ENCODE measurements at regions not wholly inside any gene's neighbourhood (a gene's known extent, or its start where the extent isn't known, plus 50 kb on each side); places are given as distances from the start of the nearest gene placed in this dataset.

DNA sequence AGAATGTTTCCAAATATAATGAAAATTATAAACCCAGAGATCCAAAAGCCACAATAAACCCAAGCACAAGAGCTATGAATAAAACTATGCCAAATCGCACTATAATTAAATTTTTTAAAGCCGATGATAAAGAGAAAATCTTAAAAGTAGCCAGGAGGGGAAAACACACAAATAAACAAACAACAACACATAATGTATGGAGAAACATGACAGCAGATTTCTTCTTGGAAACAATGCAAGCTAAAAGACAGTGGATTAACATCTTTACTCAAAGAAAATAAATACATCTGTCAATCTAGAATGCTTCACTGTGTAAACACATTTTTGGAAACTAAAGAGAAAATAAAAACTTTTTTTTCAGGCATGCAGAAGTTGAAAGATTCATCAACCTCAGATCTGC is 53.0 kb upstream of the SMOX start:
- H3K27me3 ChIP-seq (ENCODE audit: low read depth, low read length): no peaks in the 10 kb centered on the region
- no peaks in the 10 kb centered on the region for H3K36me3 ChIP-seq (ENCODE audit: control insufficient read depth in 1 of 2, insufficient read depth in 2 of 2, low read length in 2 of 2)
- H3K4me1 ChIP-seq (ENCODE audit: control insufficient read depth in 1 of 2, insufficient read depth in 2 of 2, low read length in 2 of 2): no peaks in the 10 kb centered on the region
- H3K9me3 ChIP-seq (ENCODE audit: control insufficient read depth in 1 of 2, low read length in 2 of 2): no peaks in the 10 kb centered on the region
- H3K27ac ChIP-seq (ENCODE audit: low read length): no peak overlapping the region
- H3K4me3 ChIP-seq (ENCODE audit: low read depth in 1 of 2, low read length in 2 of 2): no peak overlapping the region

DNA sequence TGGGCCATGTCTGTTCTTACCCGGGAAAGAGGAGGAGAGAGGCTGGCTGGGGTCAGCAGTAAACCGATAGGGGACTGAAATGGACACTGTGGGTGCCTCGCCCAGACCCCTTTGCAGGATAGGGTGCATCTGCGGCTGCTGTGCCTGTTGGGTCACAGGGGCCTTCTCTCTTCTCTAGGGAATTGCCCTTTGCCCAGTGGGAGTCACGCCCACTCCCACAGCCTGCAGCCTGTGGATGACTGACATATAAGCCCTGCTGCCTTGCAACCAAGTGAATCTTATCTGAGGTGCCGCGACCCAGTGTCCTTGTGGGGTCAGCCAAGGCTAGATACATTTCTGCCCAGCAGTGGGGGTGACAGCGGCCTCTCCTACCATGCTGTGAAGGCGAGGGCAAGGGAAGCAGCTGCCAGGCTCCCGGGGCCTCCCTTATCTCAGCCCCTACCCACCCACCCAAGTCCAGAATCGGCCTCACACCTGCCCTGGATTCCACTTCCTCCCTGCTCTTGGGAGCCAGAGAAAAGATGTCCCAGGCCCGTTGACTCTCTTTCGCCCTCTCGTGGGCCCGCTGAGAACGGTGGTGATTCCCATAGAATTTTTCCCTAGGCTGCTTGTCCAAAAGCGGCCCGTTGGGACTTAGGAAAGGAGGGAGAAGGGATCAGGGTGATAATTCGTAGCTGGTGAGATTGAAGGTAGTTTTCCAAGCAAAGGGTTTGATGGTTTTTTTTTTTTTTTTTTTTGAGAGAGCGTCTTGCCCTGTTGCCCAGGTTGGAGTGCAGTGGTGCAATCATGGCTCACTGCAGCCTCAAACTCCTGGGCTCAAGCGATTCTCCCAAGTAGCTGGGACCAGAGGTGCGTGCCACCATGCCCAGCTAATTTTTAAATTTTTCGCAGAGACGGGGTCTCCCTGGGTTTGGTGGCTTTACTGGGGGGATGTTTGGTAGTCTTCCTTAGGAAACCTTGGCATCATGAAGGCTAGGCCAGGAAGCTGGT is 56.8 kb upstream of the SMOX start:
- H3K27ac ChIP-seq (ENCODE audit: low read length): no peak overlapping the region
- H3K9me3 ChIP-seq (ENCODE audit: control insufficient read depth in 1 of 2, low read length in 2 of 2): no peaks in the 10 kb centered on the region
- no peak overlapping the region for H3K4me3 ChIP-seq (ENCODE audit: low read depth in 1 of 2, low read length in 2 of 2)
- no peaks in the 10 kb centered on the region for H3K36me3 ChIP-seq (ENCODE audit: control insufficient read depth in 1 of 2, insufficient read depth in 2 of 2, low read length in 2 of 2)
- H3K27me3 ChIP-seq (ENCODE audit: low read depth, low read length): no peaks in the 10 kb centered on the region
- no peaks in the 10 kb centered on the region for H3K4me1 ChIP-seq (ENCODE audit: control insufficient read depth in 1 of 2, insufficient read depth in 2 of 2, low read length in 2 of 2)

DNA sequence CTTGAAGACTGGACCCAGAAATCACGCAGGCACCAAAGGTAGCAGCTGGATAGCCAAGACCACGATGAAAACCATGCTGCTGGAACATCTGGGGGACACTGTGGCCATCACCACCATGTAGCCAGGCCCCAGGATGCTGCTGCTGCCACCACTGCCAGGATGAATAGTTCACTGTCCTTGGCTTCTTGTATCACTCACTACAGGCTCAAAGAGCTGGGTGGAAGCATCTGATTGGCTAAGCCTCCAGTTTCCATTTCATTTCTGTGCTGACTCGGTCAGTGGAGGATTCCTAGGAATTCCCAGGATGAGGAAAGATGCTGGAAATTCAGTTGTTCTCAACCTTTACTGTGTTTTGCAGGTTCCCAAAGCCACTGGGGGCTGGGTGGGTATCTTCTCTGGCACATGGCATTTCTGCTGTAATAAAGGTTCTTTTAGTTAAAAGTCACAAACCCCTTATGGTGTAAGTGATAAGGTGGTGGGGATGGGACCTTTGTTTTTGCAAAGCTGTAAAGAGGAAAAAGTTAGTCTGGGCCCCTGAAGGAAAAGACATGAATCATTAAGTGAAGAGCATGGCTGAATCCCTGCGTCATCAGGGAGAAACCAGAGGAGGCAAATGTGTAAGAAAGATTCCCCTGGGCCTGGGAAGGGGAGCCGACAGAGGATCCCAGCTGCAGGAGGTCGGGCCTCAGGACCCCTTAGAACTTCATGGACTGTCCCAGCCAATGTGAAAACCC is 57.7 kb upstream of the SMOX start:
- H3K27ac ChIP-seq (ENCODE audit: low read length): no peak overlapping the region
- H3K27me3 ChIP-seq (ENCODE audit: low read depth, low read length): no peaks in the 10 kb centered on the region
- H3K4me1 ChIP-seq (ENCODE audit: control insufficient read depth in 1 of 2, insufficient read depth in 2 of 2, low read length in 2 of 2): no peaks in the 10 kb centered on the region
- no peaks in the 10 kb centered on the region for H3K9me3 ChIP-seq (ENCODE audit: control insufficient read depth in 1 of 2, low read length in 2 of 2)
- H3K36me3 ChIP-seq (ENCODE audit: control insufficient read depth in 1 of 2, insufficient read depth in 2 of 2, low read length in 2 of 2): no peaks in the 10 kb centered on the region
- H3K4me3 ChIP-seq (ENCODE audit: low read depth in 1 of 2, low read length in 2 of 2): no peak overlapping the region

DNA sequence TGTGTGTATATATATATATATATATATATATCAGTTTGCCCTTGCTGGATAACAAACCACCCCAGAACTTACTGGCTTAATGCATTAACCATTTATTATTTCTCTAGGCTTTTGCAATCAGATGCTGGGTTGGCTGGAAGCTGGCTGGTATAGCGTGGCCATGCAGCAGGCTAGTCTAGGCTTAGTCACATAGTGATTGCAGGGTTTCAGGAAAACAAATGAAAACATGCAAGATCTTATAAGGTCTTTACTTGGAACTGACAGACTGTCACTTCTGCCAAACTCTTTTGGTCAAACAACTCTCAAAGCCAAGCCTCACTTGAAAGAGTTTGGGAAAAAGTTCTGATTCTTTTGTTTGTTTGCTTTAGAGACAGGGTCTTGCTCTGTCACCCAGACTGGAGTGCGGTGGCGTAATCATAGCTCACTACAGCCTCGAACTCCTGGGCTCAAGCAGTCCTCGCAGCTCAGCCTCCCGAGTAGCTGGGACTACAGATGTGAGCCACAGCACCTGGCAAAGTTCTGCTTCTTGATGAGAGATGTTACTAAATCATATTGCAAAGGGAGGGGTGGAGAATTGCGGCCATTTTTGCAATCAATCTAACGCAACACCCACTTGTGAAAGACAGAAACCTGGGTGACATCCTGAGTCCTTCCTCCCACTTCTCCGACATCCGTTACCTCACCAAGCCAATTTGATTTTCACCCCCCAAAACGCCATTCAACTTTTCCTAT is 58.7 kb upstream of the SMOX start:
- no peaks in the 10 kb centered on the region for H3K9me3 ChIP-seq (ENCODE audit: control insufficient read depth in 1 of 2, low read length in 2 of 2)
- H3K36me3 ChIP-seq (ENCODE audit: control insufficient read depth in 1 of 2, insufficient read depth in 2 of 2, low read length in 2 of 2): no peaks in the 10 kb centered on the region
- H3K4me1 ChIP-seq (ENCODE audit: control insufficient read depth in 1 of 2, insufficient read depth in 2 of 2, low read length in 2 of 2): peaks cover 4 to 7% of the 10 kb centered on the region in 2 donors
- H3K27ac ChIP-seq (ENCODE audit: low read length): no peak overlapping the region
- no peaks in the 10 kb centered on the region for H3K27me3 ChIP-seq (ENCODE audit: low read depth, low read length)
- H3K4me3 ChIP-seq (ENCODE audit: low read depth in 1 of 2, low read length in 2 of 2): no peak overlapping the region

DNA sequence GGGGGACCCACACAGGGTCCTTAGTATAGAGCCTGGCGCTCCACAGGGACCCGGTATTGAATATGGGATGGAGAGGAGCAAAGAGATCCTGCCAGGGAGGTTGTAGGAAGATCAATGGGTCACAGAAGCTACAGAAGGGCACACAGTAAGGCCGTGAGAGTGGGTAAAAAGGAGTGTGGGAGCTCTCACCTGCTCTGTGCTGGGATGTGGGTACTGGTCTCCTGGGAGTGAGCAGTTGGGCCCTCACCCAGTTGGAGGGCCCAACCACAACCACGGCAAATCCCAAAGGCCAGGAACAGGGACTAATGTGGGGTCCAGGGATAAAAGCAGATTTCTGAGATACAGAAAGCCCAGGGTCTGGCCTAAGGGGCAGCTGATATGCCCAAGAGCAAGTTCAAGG is 59.9 kb upstream of the SMOX start:
- H3K36me3 ChIP-seq (ENCODE audit: control insufficient read depth in 1 of 2, insufficient read depth in 2 of 2, low read length in 2 of 2): no peaks in the 10 kb centered on the region
- H3K27me3 ChIP-seq (ENCODE audit: low read depth, low read length): no peaks in the 10 kb centered on the region
- no peak overlapping the region for H3K4me3 ChIP-seq (ENCODE audit: low read depth in 1 of 2, low read length in 2 of 2)
- no peaks in the 10 kb centered on the region for H3K9me3 ChIP-seq (ENCODE audit: control insufficient read depth in 1 of 2, low read length in 2 of 2)
- peaks cover 7% of the 10 kb centered on the region in 2 donors for H3K4me1 ChIP-seq (ENCODE audit: control insufficient read depth in 1 of 2, insufficient read depth in 2 of 2, low read length in 2 of 2)
- no peak overlapping the region for H3K27ac ChIP-seq (ENCODE audit: low read length)

- H3K4me1 ChIP-seq (ENCODE audit: control insufficient read depth in 1 of 2, insufficient read depth in 2 of 2, low read length in 2 of 2): peaks cover 7 to 13% of the 10 kb centered on the region in 2 donors
- H3K9me3 ChIP-seq (ENCODE audit: control insufficient read depth in 1 of 2, low read length in 2 of 2): no peaks in the 10 kb centered on the region
Measured at GRCh38 chr20:4087923-4088322, 60.7 kb upstream of the SMOX start.

GRCh38 chr20:4086771-4087687 is 61.6 kb upstream of the SMOX start:
- Histone ChIP-seq H3K27ac (ENCODE audit: low read length) (no peak overlapping the region), H3K9me3 (ENCODE audit: control insufficient read depth in 1 of 2, low read length in 2 of 2) (no peaks in the 10 kb centered on the region), H3K4me1 (ENCODE audit: control insufficient read depth in 1 of 2, insufficient read depth in 2 of 2, low read length in 2 of 2) (peaks cover 7 to 13% of the 10 kb centered on the region in 2 donors), H3K36me3 (ENCODE audit: control insufficient read depth in 1 of 2, insufficient read depth in 2 of 2, low read length in 2 of 2) (no peaks in the 10 kb centered on the region), H3K4me3 (ENCODE audit: low read depth in 1 of 2, low read length in 2 of 2) (no peak overlapping the region), H3K27me3 (ENCODE audit: low read depth, low read length) (no peaks in the 10 kb centered on the region)

More at GRCh38 chr20:4087923-4088322, 60.7 kb upstream of the SMOX start:
- Histone ChIP-seq H3K27me3 (ENCODE audit: low read depth, low read length) (no peaks in the 10 kb centered on the region), H3K36me3 (ENCODE audit: control insufficient read depth in 1 of 2, insufficient read depth in 2 of 2, low read length in 2 of 2) (no peaks in the 10 kb centered on the region), H3K27ac (ENCODE audit: low read length) (no peak overlapping the region), H3K4me3 (ENCODE audit: low read depth in 1 of 2, low read length in 2 of 2) (no peak overlapping the region)

DNA sequence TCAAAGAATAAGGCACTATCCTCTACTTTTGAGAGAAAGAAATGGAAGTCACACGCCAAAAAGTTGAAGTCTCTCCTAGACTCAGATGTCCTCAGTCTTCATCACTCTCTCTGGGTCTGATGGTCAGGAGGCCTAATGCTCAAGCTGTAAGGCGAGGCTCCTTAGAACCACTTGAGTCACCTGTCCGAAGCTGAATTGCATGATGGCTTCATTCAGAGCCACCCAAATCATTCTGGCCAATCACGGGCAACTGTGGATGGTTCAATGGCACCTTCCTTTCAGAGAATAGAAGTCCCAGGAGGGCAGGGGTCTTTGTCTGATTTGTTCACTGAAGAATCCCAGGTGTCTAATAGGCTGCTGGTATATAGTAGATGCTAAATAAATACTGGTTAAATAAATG is 63.9 kb upstream of the SMOX start:
- Histone ChIP-seq H3K36me3 (ENCODE audit: control insufficient read depth in 1 of 2, insufficient read depth in 2 of 2, low read length in 2 of 2) (no peaks in the 10 kb centered on the region), H3K27me3 (ENCODE audit: low read depth, low read length) (no peaks in the 10 kb centered on the region), H3K4me1 (ENCODE audit: control insufficient read depth in 1 of 2, insufficient read depth in 2 of 2, low read length in 2 of 2) (peaks cover 7 to 13% of the 10 kb centered on the region in 2 donors), H3K4me3 (ENCODE audit: low read depth in 1 of 2, low read length in 2 of 2) (no peak overlapping the region), H3K27ac (ENCODE audit: low read length) (no peak overlapping the region), H3K9me3 (ENCODE audit: control insufficient read depth in 1 of 2, low read length in 2 of 2) (no peaks in the 10 kb centered on the region)

- Histone ChIP-seq H3K36me3 (ENCODE audit: control insufficient read depth in 1 of 2, insufficient read depth in 2 of 2, low read length in 2 of 2) (no peaks in the 10 kb centered on the region), H3K4me1 (ENCODE audit: control insufficient read depth in 1 of 2, insufficient read depth in 2 of 2, low read length in 2 of 2) (peaks cover 7 to 13% of the 10 kb centered on the region in 2 donors), H3K27me3 (ENCODE audit: low read depth, low read length) (no peaks in the 10 kb centered on the region), H3K27ac (ENCODE audit: low read length) (no peak overlapping the region), H3K4me3 (ENCODE audit: low read depth in 1 of 2, low read length in 2 of 2) (no peak overlapping the region), H3K9me3 (ENCODE audit: control insufficient read depth in 1 of 2, low read length in 2 of 2) (no peaks in the 10 kb centered on the region)
Measured at GRCh38 chr20:4084096-4084495, 64.5 kb upstream of the SMOX start.

DNA sequence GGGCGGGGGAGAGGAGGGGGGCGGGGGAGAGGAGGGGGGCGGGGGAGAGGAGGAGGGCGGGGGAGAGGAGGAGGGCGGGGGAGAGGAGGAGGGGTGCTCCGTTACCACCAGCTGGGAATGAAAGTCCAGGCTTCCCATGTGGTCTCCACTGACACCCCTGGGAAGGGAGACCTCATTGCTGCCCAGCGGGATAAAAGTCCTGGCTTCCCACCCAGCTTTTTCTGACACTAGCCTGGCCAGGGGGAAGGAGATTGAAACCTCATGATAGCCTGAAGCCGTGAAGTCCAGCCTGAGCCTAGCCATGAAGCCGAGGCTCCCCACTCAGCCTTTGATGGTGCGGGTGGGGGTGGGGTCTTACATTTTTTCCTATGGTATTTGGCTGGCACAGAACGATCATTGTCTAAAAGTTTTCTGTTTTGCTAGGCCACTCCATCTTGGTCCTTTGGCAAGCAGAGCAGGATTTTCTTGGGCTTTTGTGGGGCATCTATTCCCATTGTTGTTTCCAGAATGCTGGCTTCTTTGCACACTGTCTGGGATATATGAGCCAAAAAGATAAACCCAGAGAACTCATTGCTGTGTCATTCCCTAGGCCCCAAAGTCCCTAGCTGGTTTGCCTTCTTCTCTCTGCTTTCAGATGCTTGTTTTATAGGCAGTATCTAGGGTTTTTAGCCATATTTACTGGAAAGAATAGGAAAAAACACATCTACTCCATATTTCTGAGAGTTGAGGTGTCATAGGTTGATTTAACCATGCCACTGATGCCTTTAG is 65.3 kb upstream of the SMOX start:
- Histone ChIP-seq H3K9me3 (ENCODE audit: control insufficient read depth in 1 of 2, low read length in 2 of 2) (no peaks in the 10 kb centered on the region), H3K27ac (ENCODE audit: low read length) (no peak overlapping the region), H3K27me3 (ENCODE audit: low read depth, low read length) (no peaks in the 10 kb centered on the region), H3K36me3 (ENCODE audit: control insufficient read depth in 1 of 2, insufficient read depth in 2 of 2, low read length in 2 of 2) (no peaks in the 10 kb centered on the region), H3K4me1 (ENCODE audit: control insufficient read depth in 1 of 2, insufficient read depth in 2 of 2, low read length in 2 of 2) (peaks cover 7 to 13% of the 10 kb centered on the region in 2 donors), H3K4me3 (ENCODE audit: low read depth in 1 of 2, low read length in 2 of 2) (no peak overlapping the region)
